NCI-H187 treated with DMSO at 0.1 percent for 48 hours (cell line): ENCODE measurements at regions not wholly inside any gene's neighbourhood (a gene's known extent, or its start where the extent isn't known, plus 50 kb on each side); places are given as distances from the start of the nearest gene placed in this dataset.
"Not testable (repeated sequence)": the region's sequence is repeated elsewhere in the genome, so short reads cannot be mapped to it uniquely, and the experiment has no call there.

ENCODE experiments used
- DNase-seq: peaks from one replicate; lab custom pipeline; 2025; lab: John Stamatoyannopoulos, UW

- not testable (repeated sequence) for DNase-seq
Observed at GRCh38 chr3:10109-10996, 186.2 kb upstream of the CHL1 start.

- DNase-seq, result no peak
Observed at GRCh38 chr3:11734-12133, 184.8 kb upstream of the CHL1 start.

GRCh38 chr3:14652-15051 lies 181.9 kb upstream of the CHL1 start:
- no peak for DNase-seq

GRCh38 chr3:16366-16765 lies 180.2 kb upstream of the CHL1 start:
- DNase-seq, result no peak

GRCh38 chr3:20421-20820 lies 176.1 kb upstream of the CHL1 start:
- no peak for DNase-seq

- no peak for DNase-seq
Observed at GRCh38 chr3:24006-24405, 172.6 kb upstream of the CHL1 start.

- DNase-seq, result no peak
Observed at GRCh38 chr3:25056-25455, 171.5 kb upstream of the CHL1 start.

GRCh38 chr3:35985-36384 lies 160.6 kb upstream of the CHL1 start:
- DNase-seq, result not testable (repeated sequence)

GRCh38 chr3:42871-43744 lies 153.5 kb upstream of the CHL1 start:
- DNase-seq, result not testable (repeated sequence)

- DNase-seq, result no peak
Observed at GRCh38 chr3:44028-44676, 152.4 kb upstream of the CHL1 start.

- DNase-seq, result not testable (repeated sequence)
Observed at GRCh38 chr3:44941-45340, 151.6 kb upstream of the CHL1 start.

GRCh38 chr3:46576-46975 lies 150.0 kb upstream of the CHL1 start:
- no peak for DNase-seq

GRCh38 chr3:53441-53840 lies 143.1 kb upstream of the CHL1 start:
- DNase-seq, result peak; percentile 73

- DNase-seq, result no peak
Observed at GRCh38 chr3:54240-54639, 142.3 kb upstream of the CHL1 start.

GRCh38 chr3:56672-57071 lies 139.9 kb upstream of the CHL1 start:
- no peak for DNase-seq

- DNase-seq, result no peak
Observed at GRCh38 chr3:59854-60253, 136.7 kb upstream of the CHL1 start.

GRCh38 chr3:63095-63765 lies 133.3 kb upstream of the CHL1 start:
- no peak for DNase-seq

- no peak for DNase-seq
Observed at GRCh38 chr3:69690-70089, 126.9 kb upstream of the CHL1 start.

GRCh38 chr3:72776-73175 lies 123.8 kb upstream of the CHL1 start:
- no peak for DNase-seq

- no peak for DNase-seq
Observed at GRCh38 chr3:73271-73670, 123.3 kb upstream of the CHL1 start.

- DNase-seq, result no peak
Observed at GRCh38 chr3:74676-75243, 121.8 kb upstream of the CHL1 start.

GRCh38 chr3:75260-75659 lies 121.3 kb upstream of the CHL1 start:
- DNase-seq, result no peak
